GM21619 (cell line): ENCODE measurements at regions not wholly inside any gene's neighbourhood (a gene's known extent, or its start where the extent isn't known, plus 50 kb on each side); places are given as distances from the start of the nearest gene placed in this dataset.
"Not testable (repeated sequence)": the region's sequence is repeated elsewhere in the genome, so short reads cannot be mapped to it uniquely, and the experiment has no call there.

ENCODE experiments used
- ATAC-seq: cut with Tn5 transposase; IDR thresholded peaks from one replicate; pipeline ENCODE4 v1.9.1; 2021; ENCODE audit not compliant: unreplicated experiment

DNA sequence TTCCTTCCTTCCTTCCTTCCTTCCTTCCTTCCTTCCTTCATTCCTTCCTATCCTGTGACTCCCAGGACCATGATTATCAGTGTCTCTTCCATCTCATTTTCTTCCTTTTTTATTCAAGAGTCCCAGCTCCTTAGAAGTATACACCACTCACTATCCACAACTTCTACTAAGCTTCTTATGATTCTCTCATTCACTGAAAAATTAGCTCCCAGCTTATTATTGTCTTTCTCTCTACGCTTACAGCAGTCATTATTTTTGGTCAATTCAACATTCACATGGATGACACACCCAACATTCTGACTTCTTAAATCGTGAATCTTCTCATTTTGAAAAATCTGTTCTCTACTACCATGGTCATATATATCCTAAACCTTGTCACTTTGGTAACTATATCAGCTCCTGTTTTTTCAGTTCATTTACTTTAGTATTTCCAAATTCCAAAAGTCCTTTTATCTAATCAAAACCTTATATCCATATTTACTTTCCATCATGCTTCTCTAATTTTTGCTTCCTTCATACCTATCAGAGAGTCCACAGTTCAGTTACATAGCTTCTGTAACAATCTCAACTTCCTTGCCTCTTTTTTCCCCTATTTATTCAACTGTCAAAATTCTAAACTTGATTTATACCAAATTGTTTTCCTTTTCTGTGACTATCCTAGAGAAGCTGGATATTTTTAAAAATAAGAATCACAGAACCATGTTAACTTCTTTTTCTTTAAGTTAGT lies 677.5 kb downstream of the RAPGEF2 start:
- no peak for ATAC-seq

DNA sequence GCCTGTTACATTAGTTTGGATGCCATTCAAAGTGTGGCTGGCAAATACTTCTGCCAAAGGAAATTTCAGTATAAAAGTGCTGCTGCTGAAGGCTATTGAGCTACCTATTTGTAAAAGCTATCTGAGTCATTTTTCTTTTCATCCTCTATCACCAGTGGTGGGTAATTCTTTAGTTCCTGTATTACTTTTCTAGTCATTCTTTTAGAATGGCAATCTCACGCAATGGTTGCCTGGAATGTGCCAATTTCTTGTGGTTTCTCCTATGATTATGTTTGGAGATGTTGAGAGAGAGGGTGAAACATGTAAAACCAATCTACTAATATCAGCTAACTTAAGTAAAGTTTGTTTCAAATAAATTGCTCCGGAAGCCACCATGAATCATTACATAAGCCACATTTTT lies 685.0 kb downstream of the RAPGEF2 start:
- no peak for ATAC-seq

DNA sequence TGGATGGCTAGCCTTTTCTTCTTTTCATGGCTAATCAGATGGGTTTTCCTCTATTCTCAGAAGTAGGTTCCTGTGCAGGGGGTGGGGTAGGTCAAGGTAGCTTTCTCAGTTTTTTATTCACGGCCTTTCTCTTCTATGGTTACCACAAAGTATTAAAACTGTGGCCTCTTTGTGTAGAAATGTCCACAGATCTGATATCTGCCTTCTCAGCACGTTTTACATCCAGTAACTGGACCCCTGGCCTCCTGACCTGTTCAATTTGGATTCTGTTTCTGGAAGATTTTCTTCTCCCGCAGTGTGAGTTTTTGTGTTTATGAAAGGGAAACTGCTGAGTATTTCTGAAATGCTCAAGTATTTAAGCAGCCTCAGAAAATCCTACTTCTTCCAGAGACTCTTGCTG lies 688.5 kb downstream of the RAPGEF2 start:
- no peak for ATAC-seq

DNA sequence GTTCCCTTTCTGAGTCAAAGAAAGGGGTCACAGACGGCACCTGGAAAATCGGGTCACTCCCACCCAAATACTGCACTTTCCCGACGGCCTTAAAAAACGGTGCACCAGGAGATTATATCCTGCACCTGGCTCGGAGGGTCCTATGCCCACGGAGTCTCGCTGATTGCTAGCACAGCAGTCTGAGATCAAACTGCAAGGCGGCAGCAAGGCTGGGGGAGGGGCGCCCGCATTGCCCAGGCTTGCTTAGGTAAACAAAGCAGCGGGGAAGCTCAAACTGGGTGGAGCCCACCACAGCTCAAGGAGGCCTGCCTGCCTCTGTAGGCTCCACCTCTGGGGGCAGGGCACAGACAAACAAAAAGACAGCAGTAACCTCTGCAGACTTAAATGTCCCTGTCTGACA lies 701.7 kb downstream of the RAPGEF2 start:
- ATAC-seq = not testable (repeated sequence)

DNA sequence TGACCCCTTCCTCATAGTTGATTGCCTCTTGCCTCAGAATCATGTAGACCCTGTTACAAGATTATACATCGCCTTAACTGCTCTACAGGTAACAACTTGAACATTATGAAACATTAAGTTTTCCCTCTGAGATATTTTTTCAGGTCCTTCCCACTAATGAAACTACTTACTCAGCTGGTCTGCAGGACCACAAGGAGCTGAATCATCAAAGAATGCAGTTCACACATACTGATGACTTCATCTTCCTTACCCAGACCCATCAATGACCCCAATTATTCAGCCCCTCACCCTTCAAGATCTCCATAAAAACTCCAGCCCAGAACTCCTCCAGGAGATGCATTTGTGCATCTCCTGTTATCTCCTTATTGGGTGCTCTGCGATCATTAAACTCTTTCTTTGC lies 720.9 kb downstream of the RAPGEF2 start:
- ATAC-seq = no peak

DNA sequence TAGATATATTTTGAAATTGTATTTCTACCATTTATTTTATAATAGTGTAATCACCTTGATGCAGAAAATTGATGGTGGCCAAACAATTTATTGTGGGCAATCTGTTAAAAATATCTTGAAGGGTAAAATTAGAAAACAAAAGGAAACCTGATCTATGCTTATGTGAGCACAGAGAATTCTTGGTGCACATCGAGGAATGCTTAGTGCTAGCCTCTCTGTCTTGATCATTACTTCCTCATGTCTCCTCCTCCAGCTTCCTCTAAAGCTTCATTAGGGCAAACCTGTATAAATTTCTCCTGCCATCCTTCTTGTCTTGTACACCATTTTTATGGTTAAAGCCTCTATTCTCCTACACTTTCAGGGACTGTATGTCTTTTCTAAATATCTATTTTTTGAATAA lies 725.8 kb downstream of the RAPGEF2 start:
- ATAC-seq = no peak

DNA sequence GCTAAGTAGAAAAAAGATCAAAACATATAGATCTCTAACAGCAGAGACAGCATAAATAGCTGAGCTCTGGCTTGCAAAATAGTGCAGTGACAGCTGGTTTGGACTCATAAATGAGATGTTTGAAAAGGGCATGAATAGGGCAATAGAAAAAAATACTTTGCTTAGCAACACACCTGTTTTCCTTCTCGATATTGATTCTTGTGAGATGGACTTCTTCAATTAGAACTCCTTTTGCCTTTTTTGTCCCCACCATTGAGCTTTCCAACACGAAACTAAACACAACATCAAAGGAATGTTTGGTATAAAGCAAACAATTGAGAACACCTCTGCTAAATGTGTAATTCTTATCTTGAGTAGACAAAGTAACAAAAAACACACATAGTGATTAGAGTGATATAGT lies 726.3 kb downstream of the RAPGEF2 start:
- no peak for ATAC-seq

DNA sequence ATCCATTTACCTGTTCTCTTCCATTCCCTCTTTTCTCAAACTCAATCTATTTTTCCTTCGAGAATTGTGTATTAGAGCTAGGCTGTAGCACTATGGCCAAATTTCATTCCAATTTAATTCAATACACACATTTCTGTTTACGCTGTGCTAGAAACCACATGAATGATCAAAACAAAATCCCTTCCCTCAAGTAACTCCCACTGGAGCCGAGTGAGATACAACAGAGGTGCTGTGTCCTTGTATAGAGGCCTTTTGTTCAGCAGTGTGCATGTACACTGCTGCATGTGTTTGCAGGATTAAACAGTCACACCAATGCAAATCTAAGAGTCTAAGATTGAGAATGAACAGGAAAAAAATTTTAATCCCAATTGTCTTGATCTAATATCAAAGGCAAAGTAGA lies 734.2 kb downstream of the RAPGEF2 start:
- no peak for ATAC-seq

DNA sequence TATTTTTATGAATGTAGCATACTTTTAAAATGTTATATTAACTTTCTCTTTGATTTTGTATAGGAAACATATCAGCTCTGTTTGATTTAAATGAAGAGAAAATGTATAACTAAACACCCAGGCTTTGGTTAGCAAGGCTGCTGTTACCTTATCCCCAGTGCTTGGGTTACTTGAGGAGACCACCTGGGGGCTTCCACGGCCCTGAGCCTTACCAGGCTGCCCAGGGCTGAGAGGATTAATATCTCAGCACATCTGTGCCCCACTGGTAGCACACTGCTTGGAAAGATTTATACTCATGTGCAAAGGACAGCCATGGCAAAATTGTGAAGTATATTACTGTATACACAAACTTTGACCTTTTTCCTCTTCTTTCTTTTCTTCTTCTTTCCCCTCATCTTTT lies 752.9 kb downstream of the RAPGEF2 start:
- no peak for ATAC-seq

DNA sequence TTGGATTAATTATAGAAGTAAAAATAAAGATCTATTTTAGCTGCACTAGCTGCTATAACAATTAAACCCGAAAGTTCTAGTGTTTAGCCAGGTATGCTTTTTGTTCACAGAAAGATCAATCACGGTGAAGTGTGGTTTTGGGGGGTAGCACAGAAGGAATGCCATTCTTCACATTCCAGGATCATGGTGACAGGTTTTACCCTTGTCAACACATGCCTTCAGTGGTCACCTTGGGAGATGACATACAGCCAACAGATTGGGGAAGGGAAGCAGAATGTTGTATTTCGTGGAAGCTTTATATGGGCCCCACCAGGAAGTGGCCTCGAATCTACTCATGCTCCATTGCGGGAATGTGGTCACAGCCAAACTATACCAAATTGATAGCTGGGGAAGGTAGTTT lies 753.6 kb downstream of the RAPGEF2 start:
- no peak for ATAC-seq

DNA sequence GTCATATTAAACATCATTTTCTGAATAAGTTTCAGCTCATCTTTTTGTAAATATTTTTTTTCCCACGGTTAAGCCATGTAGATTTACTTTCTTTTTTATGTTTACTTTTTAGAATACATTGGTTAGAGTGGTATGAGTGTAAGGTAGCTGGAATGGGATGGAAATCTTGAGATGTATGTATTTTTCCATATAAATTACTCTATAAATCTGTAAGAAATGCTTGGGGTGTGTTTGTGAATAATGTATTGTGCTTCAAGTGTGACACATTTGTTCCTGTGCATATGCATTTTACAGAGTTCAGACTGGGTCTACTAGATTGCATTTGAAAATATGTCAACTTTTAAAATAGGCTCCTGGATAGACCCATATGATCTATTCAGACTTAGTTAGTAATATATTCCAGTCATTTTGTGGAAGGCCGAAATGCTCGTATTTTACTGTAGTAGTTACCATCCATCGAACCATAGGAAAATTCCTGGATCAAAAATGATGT lies 756.8 kb downstream of the RAPGEF2 start:
- ATAC-seq = no peak

DNA sequence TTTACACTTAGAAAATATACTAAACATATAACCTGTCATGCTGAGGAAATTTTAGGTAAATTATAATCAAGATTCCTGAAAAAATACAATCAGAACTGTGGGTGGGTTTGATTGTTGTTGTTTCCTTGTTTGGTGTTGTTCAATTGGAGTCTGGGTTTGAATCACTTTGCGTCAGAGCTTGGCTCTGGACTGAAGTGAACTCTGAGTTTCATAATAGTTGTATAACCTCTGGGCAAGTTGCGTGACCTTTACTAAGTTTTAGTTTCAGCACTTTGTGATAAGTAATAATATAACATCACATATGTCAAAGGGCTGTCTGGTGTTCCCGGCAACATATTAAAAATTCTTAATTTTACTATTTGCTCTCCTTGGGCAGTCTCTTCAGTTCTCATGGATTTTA lies 758.1 kb downstream of the RAPGEF2 start:
- no peak for ATAC-seq

DNA sequence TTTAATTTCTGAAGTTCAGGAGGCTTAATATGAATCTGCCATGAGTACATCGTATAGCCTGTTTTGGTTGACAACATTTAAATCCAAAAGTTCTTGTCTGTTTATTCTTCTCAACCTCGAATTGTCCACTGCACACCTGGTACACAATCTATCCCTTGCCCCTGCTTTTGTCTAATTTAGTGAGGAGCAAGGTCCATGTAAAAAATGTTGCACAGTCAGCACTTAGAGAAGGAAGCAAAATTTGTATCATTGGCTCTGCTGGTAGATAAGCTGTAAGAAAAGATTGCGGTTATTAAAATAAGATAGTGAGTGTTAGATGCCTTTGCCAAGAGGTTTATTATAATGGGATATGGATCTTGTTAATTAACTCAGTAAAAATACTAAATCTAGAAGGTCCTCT lies 761.5 kb downstream of the RAPGEF2 start:
- no peak for ATAC-seq

DNA sequence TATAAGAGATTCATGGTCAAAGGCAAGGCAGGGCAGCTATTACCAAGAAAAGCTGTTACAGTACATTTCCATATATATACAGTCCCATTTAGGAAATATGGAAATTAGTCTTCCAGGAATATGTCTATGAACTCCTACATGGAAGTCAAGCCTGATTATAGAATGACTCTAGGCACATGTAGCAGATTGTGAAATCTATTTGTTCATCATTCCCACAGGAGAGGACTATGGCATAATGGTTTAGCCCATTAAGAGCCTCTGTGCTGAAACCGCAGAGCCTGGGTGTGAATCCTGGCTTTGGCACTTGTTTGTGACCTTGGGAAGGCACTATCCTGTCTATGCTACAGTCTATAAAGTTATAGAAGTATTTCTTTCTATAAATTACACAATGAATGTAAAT lies 764.8 kb downstream of the RAPGEF2 start:
- no peak for ATAC-seq

DNA sequence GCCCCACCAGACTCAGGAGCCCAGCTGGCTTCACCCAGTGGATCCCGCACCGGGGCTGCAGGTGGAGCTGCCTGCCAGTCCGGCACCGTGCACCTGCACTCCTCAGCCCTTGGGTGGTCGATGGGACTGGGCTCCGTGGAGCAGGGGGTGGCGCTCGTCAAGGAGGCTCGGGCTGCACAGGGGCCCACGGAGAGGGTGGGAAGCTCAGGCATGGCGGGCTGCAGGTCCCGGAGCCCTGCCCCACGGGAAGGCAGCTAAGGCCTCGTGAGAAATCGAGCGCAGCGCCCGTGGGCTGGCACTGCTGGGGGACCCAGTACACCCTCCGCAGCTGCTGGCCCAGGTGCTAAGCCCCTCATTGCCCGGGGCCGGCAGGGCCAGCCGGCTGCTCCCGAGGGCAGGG lies 766.1 kb downstream of the RAPGEF2 start:
- not testable (repeated sequence) for ATAC-seq

DNA sequence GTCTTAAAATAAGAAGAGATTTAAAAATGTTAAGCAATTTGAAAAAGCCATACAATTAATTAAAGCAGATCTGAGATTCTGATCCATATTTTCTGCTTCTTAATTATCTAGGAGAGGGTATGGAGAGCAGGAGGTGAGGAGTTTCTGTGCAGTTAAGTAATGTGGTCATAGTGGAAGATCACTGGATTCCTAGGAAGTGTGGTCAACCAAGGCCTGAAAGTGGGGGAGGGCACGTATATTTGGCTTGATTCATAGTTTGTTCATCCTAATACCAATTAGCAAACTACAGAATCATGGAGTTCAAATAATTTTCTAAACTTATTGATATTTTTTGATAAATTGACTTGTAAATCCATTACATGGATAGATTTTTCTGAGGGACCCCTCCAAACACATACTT lies 768.3 kb downstream of the RAPGEF2 start:
- ATAC-seq = no peak

DNA sequence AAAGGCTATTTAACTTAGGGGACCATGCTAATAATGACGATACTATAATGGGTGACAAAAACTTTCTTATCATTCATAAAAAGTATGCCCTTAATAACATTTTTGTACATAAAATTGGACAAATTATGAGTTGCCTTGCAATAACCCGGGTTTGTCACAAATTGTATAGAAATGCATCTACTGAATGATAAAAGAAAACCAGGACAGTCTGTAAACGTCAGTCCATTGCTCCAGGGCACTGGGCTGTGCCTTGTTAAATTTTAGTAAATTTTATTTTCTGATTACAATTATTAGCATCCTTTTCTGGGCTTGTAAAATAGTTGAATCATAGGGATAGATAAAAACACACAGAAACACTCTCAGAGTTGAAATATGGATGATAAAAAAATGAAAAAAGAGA lies 778.3 kb downstream of the RAPGEF2 start:
- no peak for ATAC-seq

DNA sequence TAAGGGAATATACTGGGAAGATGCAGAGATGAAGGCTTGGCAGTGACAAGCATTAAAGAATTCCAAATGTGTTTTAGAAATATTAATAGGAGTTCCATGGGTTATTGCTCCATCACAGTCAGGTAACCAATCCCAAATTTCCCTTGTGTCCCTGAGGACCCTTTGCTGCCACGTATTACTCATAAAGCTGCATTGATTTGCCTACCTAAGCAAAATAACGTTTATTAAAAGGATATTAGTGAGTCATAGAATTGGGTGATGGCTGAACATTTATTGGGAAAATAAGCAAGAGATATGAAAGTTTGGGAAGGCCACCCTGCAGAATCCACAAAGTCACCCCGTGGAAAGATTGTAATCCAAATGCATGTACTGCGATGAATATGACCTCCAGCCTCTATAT lies 782.1 kb downstream of the RAPGEF2 start:
- no peak for ATAC-seq

DNA sequence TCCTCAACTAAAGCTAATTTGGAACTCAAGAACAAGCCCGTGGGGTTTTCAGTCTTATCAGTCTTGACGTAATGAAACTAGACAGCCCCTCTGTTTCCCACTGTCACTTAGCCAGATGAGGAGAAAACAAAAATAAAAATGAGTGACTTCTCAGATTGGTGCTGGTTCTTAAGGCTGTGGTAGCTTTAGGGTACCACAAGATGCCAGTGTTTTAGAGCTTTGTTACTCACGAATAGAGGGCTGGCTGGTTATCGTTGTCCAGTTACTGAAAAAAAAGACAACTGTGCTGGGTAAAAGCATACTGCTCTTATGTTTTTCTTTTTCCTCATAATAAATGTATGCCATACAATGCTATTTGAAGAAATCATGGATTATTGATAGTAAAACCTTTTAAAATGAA lies 796.7 kb downstream of the RAPGEF2 start:
- ATAC-seq = no peak

DNA sequence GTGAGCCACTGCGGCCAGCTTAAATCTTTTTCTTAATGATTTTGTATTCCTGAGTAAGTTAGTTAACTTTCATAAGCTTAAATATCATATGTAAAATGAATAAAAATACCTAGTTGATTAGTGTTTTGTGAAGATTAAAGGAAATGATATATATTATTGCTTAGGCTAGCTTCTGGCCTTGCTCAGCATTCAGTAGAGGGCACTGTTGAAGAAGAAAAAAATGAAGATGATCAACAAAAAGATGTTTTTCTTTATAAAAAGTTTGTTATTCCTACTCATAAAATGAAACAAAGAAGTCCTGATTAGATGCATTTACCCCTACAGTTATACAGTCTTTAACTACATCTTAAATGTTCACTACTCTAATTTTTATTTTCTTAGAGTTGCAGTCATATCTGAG lies 797.7 kb downstream of the RAPGEF2 start:
- ATAC-seq = no peak

DNA sequence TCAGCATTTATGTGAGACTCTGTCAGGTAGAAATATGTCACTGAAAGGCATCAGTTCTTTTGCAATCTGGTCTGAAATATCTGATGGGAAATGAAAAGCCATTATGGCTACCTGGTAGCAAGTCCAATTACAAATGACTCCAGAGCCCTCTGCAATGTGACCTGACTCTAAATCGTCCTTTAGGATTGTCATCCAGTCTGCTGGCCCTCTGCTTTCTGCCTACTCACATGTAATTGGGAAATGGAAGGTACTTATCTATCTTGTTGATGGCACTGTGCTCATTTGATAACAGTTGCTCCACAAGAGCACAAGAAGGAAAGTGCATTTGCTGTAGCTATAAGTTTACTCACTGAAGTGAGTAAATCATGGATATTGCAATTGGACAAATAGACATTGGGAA lies 799.8 kb downstream of the RAPGEF2 start:
- no peak for ATAC-seq

DNA sequence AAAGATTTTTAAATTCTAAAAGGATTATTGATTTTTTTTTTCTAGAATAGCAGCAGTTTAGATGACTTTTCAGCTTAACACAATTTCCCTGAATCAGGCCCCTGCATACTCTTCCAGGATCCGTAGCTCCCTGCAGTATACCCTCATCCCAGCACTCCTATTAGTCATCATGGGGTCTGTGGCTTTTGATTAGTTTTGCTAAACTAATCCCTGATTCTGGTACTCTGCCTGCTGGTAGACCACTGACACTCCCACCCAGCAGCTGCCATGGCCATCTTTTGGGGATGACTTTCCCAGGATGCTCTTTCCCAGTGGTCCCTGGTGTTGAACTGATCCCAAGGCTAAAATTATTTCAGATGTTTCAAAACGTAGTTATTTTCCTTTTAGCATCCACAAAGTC lies 802.0 kb downstream of the RAPGEF2 start:
- ATAC-seq = no peak

DNA sequence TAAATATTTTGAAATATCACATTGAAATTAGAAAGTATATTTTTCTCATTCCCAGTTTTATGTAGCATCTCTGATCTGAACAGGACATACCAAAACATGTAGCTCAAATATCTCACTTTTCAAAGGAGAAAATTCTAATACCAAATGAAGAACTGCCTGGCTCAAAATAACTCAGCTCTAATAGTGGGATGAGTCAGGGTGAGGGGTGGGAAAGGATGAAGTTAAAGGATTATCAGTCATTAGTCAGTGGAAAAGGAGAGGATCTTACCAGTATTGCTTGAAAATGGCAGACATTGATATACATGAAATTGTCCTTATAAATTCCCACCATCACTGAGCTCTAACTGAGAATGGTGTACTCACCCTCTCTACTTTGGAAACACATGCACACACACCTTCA lies 803.2 kb downstream of the RAPGEF2 start:
- no peak for ATAC-seq
